WTC11 (cell line): ENCODE measurements at regions not wholly inside any gene's neighbourhood (a gene's known extent, or its start where the extent isn't known, plus 50 kb on each side); places are given as distances from the start of the nearest gene placed in this dataset.

Experiments
- ATAC-seq: fragments of 200-7000 bp; cut with Tn5 transposase; 2 replicates; pipeline ENCODE4 v1.10.0; 2021; ENCODE audit warnings: mild to moderate bottlenecking, moderate library complexity
- CTCF ChIA-PET: fragments of 300-600 bp; sonication (Branson Sonifier 250); formaldehyde crosslinking; loops from one replicate; lab custom pipeline; 2021; ENCODE audit warnings: antibody characterized with exemption; lab: Charles Lee
- POLR2A ChIA-PET: fragments of 350-600 bp; sonication (Branson Sonifier 250); formaldehyde crosslinking; loops from one replicate; lab custom pipeline; 2021; ENCODE audit warnings: antibody characterized with exemption; lab: Charles Lee
- DNase-seq: peaks from one replicate; pipeline ENCODE4 v3.0.0; 2021; ENCODE audit warnings: low spot score
- H3K27ac Mint-ChIP-seq: 2 replicates; pipeline ENCODE4 v1.8.0; 2021; ENCODE audit warnings: mixed read lengths
- H3K27me3 Mint-ChIP-seq: 2 replicates; pipeline ENCODE4 v1.8.0; 2021; ENCODE audit warnings: low read depth, mild to moderate bottlenecking, moderate library complexity, mixed read lengths
- H3K36me3 Mint-ChIP-seq: 2 replicates; pipeline ENCODE4 v1.8.0; 2021; ENCODE audit warnings: mixed read lengths
- H3K4me1 Mint-ChIP-seq: 2 replicates; pipeline ENCODE4 v1.8.0; 2022; ENCODE audit warnings: mixed read lengths
- H3K4me3 Mint-ChIP-seq: 2 replicates; pipeline ENCODE4 v1.8.0; 2021; ENCODE audit warnings: mild to moderate bottlenecking, moderate library complexity, mixed read lengths
- H3K9me3 Mint-ChIP-seq: 2 replicates; pipeline ENCODE4 v1.8.0; 2021; ENCODE audit warnings: mixed read lengths
- AFF4 ChIP-seq: sonication (generic); formaldehyde crosslinking; IDR thresholded peaks from 2 replicates; pipeline ENCODE4 v1.8.1; 2023; ENCODE audit warnings: mild to moderate bottlenecking, missing genetic modification reagents, borderline replicate concordance
- ATF2 ChIP-seq: sonication (generic); formaldehyde crosslinking; IDR thresholded peaks from 2 replicates; pipeline ENCODE4 v1.8.1; 2022; ENCODE audit warnings: low read depth, missing genetic modification reagents, borderline replicate concordance
- CREM ChIP-seq: sonication (generic); formaldehyde crosslinking; IDR thresholded peaks from 2 replicates; pipeline ENCODE4 v1.8.1; 2022; ENCODE audit warnings: mild to moderate bottlenecking, missing genetic modification reagents, moderate library complexity
- ELF4 ChIP-seq: sonication (generic); formaldehyde crosslinking; IDR thresholded peaks from 2 replicates; pipeline ENCODE4 v1.8.1; 2022; ENCODE audit warnings: low read depth, mild to moderate bottlenecking, moderate library complexity, missing genetic modification reagents
- EMX1 ChIP-seq: fragments of 250-450 bp; sonication (Bioruptor Pico); IDR thresholded peaks from 2 replicates; pipeline ENCODE4 v1.8.0; 2021; ENCODE audit warnings: mild to moderate bottlenecking
- GTF2I ChIP-seq: fragments of 250-450 bp; sonication (Bioruptor Pico); conservative IDR thresholded peaks from 2 replicates; pipeline ENCODE4 v1.4.0; 2021; ENCODE audit warnings: mild to moderate bottlenecking
- IRF2 ChIP-seq: sonication (generic); formaldehyde crosslinking; IDR thresholded peaks from 2 replicates; pipeline ENCODE4 v1.8.0; 2022; ENCODE audit warnings: low read depth, missing genetic modification reagents, borderline replicate concordance
- JAZF1 ChIP-seq: fragments of 250-450 bp; sonication (Bioruptor Pico); IDR thresholded peaks from 2 replicates; pipeline ENCODE4 v1.9.0; 2021; ENCODE audit warnings: moderate library complexity, mild to moderate bottlenecking, inconsistent platforms
- KAT7 ChIP-seq: sonication (generic); formaldehyde crosslinking; IDR thresholded peaks from 2 replicates; pipeline ENCODE4 v1.8.1; 2023; ENCODE audit warnings: missing genetic modification reagents, mild to moderate bottlenecking, borderline replicate concordance
- MYBL2 ChIP-seq: sonication (generic); formaldehyde crosslinking; IDR thresholded peaks from 2 replicates; pipeline ENCODE4 v1.8.1; 2023; ENCODE audit warnings: mild to moderate bottlenecking, moderate library complexity, missing genetic modification reagents
- NFE2L1 ChIP-seq: sonication (generic); formaldehyde crosslinking; IDR thresholded peaks from 2 replicates; pipeline ENCODE4 v1.8.1; 2023; ENCODE audit warnings: missing genetic modification reagents
- OVOL2 ChIP-seq: fragments of 250-450 bp; sonication (Bioruptor Pico); IDR thresholded peaks from 2 replicates; pipeline ENCODE4 v1.9.0; 2021; ENCODE audit warnings: mild to moderate bottlenecking, borderline replicate concordance
- PRDM15 ChIP-seq: sonication (generic); formaldehyde crosslinking; IDR thresholded peaks from 2 replicates; pipeline ENCODE4 v1.8.0; 2022; ENCODE audit warnings: missing genetic modification reagents
- SP1 ChIP-seq: sonication (generic); formaldehyde crosslinking; conservative IDR thresholded peaks from 2 replicates; pipeline ENCODE4 v1.8.1; 2022; ENCODE audit warnings: missing genetic modification reagents
- TCF7 ChIP-seq: sonication (generic); formaldehyde crosslinking; IDR thresholded peaks from 2 replicates; pipeline ENCODE4 v1.8.0; 2022; ENCODE audit warnings: mild to moderate bottlenecking, low read depth, missing genetic modification reagents, moderate library complexity
- TP53 ChIP-seq: sonication (generic); formaldehyde crosslinking; IDR thresholded peaks from 2 replicates; pipeline ENCODE4 v1.8.1; 2023; ENCODE audit warnings: mild to moderate bottlenecking, missing genetic modification reagents
- ZNF121 ChIP-seq: sonication (generic); formaldehyde crosslinking; IDR thresholded peaks from 2 replicates; pipeline ENCODE4 v1.8.0; 2023; ENCODE audit warnings: missing genetic modification reagents
- ZNF263 ChIP-seq: sonication (generic); formaldehyde crosslinking; IDR thresholded peaks from 2 replicates; pipeline ENCODE4 v1.8.1; 2022; ENCODE audit warnings: low read depth, mild to moderate bottlenecking, moderate library complexity, missing genetic modification reagents
- ZNF423 ChIP-seq: fragments of 250-450 bp; sonication (Bioruptor Pico); IDR thresholded peaks from 2 replicates; pipeline ENCODE4 v2.1.2; 2022; ENCODE audit warnings: mild to moderate bottlenecking, moderate library complexity
- ZNF671 ChIP-seq: fragments of 250-450 bp; sonication (Bioruptor Pico); IDR thresholded peaks from 2 replicates; pipeline ENCODE4 v1.8.0; 2021; ENCODE audit warnings: mild to moderate bottlenecking

- no peak overlapping the region for H3K27ac Mint-ChIP-seq
- POLR2A ChIA-PET = no interaction called here
- TF ChIP-seq PRDM15 = peak; percentile 58; the same call in 1 of the 2 replicates
- TF ChIP-seq NFE2L1 (CRISPR knock-in tag) = no peak
- TF ChIP-seq GTF2I = no peak
- no peak for TF ChIP-seq MYBL2 (CRISPR knock-in tag)
- peak; percentile 77 for ATAC-seq
- H3K9me3 Mint-ChIP-seq = no peaks in the 10 kb centered on the region
- H3K27me3 Mint-ChIP-seq = peaks cover 7% of the 10 kb centered on the region
- H3K4me1 Mint-ChIP-seq = peaks cover 19% of the 10 kb centered on the region
- peak; percentile 76 for DNase-seq
- no peak overlapping the region for H3K4me3 Mint-ChIP-seq
- no peaks in the 10 kb centered on the region for H3K36me3 Mint-ChIP-seq
- CTCF ChIA-PET = interaction anchor here (0.6 to 1.7 kb wide), 27 partner anchors 12 to 1140 kb away, joined by 3 to 10 read pairs (median 3); partner anchors contain the start of gene DSCAM
These were observed 96.4 kb upstream of the BACE2 start for GRCh38 chr21:41071258-41072171.

GRCh38 chr21:41073558-41073957 lies 94.4 kb upstream of the BACE2 start:
- POLR2A ChIA-PET = no interaction called here
- CTCF ChIA-PET = no interaction called here
- no peak for ATAC-seq

GRCh38 chr21:41074396-41075184 lies 93.4 kb upstream of the BACE2 start:
- Mint-ChIP-seq H3K4me3 (no peak overlapping the region), H3K27me3 (no peaks in the 10 kb centered on the region; the same call in 1 of the 2 replicates), H3K27ac (no peak overlapping the region), H3K36me3 (no peaks in the 10 kb centered on the region), H3K4me1 (peaks cover 5% of the 10 kb centered on the region)
- DNase-seq (no peak), ATAC-seq (no peak)
- POLR2A ChIA-PET = no interaction called here
- TF ChIP-seq ATF2 = no peak
- no peak for TF ChIP-seq ZNF121
- no peak for TF ChIP-seq AFF4 (CRISPR knock-in tag)
- no peak for TF ChIP-seq TCF7 (CRISPR knock-in tag)
- TF ChIP-seq ZNF263 = no peak
- no peak for TF ChIP-seq OVOL2 (CRISPR knock-in tag)
- no peak for TF ChIP-seq IRF2
- no peak for TF ChIP-seq JAZF1 (CRISPR knock-in tag)
- no peak for TF ChIP-seq ELF4 (CRISPR knock-in tag)
- no peak for TF ChIP-seq KAT7 (CRISPR knock-in tag)
- TF ChIP-seq ZNF423 (CRISPR knock-in tag) = no peak
- no peak for TF ChIP-seq SP1 (CRISPR knock-in tag)
- no peak for TF ChIP-seq ZNF671 (CRISPR knock-in tag)
- TF ChIP-seq CREM = no peak
- no peak for TF ChIP-seq EMX1 (CRISPR knock-in tag)
- TF ChIP-seq TP53 (CRISPR knock-in tag) = no peak
- TF ChIP-seq, all 79 proteins: peak for 0
- no peaks in the 10 kb centered on the region for H3K9me3 Mint-ChIP-seq
- CTCF ChIA-PET = no interaction called here

More at GRCh38 chr21:41073558-41073957, 94.4 kb upstream of the BACE2 start:
- Mint-ChIP-seq H3K4me3 (no peak overlapping the region), H3K9me3 (no peaks in the 10 kb centered on the region), H3K27ac (no peak overlapping the region), H3K27me3 (peaks cover 5% of the 10 kb centered on the region)
- no peak for DNase-seq
- no peak for TF ChIP-seq ZNF671 (CRISPR knock-in tag)
- TF ChIP-seq, all 79 proteins: peak for 0
- H3K36me3 Mint-ChIP-seq = no peaks in the 10 kb centered on the region
- peaks cover 9% of the 10 kb centered on the region for H3K4me1 Mint-ChIP-seq
